ENCODE measurements at regions not wholly inside any gene's neighbourhood (a gene's known extent, or its start where the extent isn't known, plus 50 kb on each side); places are given as distances from the start of the nearest gene placed in this dataset.

- TF ChIP-seq, protein P1, sequence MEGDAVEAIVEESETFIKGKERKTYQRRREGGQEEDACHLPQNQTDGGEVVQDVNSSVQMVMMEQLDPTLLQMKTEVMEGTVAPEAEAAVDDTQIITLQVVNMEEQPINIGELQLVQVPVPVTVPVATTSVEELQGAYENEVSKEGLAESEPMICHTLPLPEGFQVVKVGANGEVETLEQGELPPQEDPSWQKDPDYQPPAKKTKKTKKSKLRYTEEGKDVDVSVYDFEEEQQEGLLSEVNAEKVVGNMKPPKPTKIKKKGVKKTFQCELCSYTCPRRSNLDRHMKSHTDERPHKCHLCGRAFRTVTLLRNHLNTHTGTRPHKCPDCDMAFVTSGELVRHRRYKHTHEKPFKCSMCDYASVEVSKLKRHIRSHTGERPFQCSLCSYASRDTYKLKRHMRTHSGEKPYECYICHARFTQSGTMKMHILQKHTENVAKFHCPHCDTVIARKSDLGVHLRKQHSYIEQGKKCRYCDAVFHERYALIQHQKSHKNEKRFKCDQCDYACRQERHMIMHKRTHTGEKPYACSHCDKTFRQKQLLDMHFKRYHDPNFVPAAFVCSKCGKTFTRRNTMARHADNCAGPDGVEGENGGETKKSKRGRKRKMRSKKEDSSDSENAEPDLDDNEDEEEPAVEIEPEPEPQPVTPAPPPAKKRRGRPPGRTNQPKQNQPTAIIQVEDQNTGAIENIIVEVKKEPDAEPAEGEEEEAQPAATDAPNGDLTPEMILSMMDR (IDR thresholded peaks at IDR 0.05): no peak
- no peak for TF ChIP-seq POLR2AphosphoS5 (IDR thresholded peaks at IDR 0.05)
- TF ChIP-seq POLR2A (IDR thresholded peaks at IDR 0.05): no peak
- no peak for TF ChIP-seq EP300 (IDR thresholded peaks at IDR 0.05)
Measured at GRCh38 chr2:40646642-40647041, 194.8 kb upstream of the SLC8A1 start.

Data from sigmoid colon (tissue), 4 donors.